Caco-2 (cell line): ENCODE measurements at regions not wholly inside any gene's neighbourhood (a gene's known extent, or its start where the extent isn't known, plus 50 kb on each side); places are given as distances from the start of the nearest gene placed in this dataset.

ENCODE experiments used
- BruUV-seq: library from RNA; stranded (reverse); fragments of 400-500 nt; replicated peaks from 2 replicates; lab custom pipeline; 2021; lab: Mats Ljungman, UMichigan
- CTCF ChIA-PET: fragments of 300-600 bp; sonication (Branson Sonifier 250); formaldehyde crosslinking; loops from one replicate; lab custom pipeline; 2022; ENCODE audit warnings: antibody characterized with exemption; lab: Charles Lee
- POLR2A ChIA-PET: fragments of 300-600 bp; sonication (Branson Sonifier 250); formaldehyde crosslinking; loops from one replicate; lab custom pipeline; 2022; ENCODE audit warnings: antibody characterized with exemption; lab: Charles Lee
- DNase-seq, 2 experiments: peaks; one replicate each; pipeline versions ENCODE4 v3.0.0 to v3.0.0-alpha.2; 2020 to 2022
- H3K27me3 ChIP-seq: replicated peaks from 2 replicates; pipeline ENCODE4 v1.6.0; 2011; ENCODE audit warnings: low read length; ENCODE audit not compliant: control insufficient read depth, insufficient read depth
- H3K36me3 ChIP-seq: 2 replicates; pipeline ENCODE4 v1.5.1; 2011; ENCODE audit warnings: low read length; ENCODE audit not compliant: control insufficient read depth, insufficient read depth
- H3K4me1 ChIP-seq: fragments of 250-450 bp; sonication (Bioruptor Pico); 2 replicates; pipeline ENCODE4 v1.5.1; 2020; ENCODE audit warnings: mild to moderate bottlenecking
- H3K4me3 ChIP-seq: 2 replicates; pipeline ENCODE4 v1.5.1; 2011; ENCODE audit warnings: low read depth, mild to moderate bottlenecking, control low read depth, low read length
- H3K9me3 ChIP-seq: fragments of 250-450 bp; sonication (Bioruptor Pico); 2 replicates; pipeline ENCODE4 v1.5.1; 2020; ENCODE audit warnings: mild to moderate bottlenecking, moderate library complexity
- H3K27ac Mint-ChIP-seq: one replicate; pipeline ENCODE4 v1.8.0; 2022; ENCODE audit warnings: mixed read lengths; ENCODE audit not compliant: unreplicated experiment
- H3K27me3 Mint-ChIP-seq: one replicate; pipeline ENCODE4 v1.8.0; 2022; ENCODE audit warnings: mixed read lengths; ENCODE audit not compliant: insufficient read depth, unreplicated experiment
- H3K36me3 Mint-ChIP-seq: one replicate; pipeline ENCODE4 v1.8.0; 2022; ENCODE audit warnings: mild to moderate bottlenecking, mixed read lengths; ENCODE audit not compliant: insufficient read depth, unreplicated experiment
- H3K4me1 Mint-ChIP-seq: one replicate; pipeline ENCODE4 v1.8.0; 2022; ENCODE audit warnings: low read depth, mixed read lengths; ENCODE audit not compliant: unreplicated experiment
- H3K4me3 Mint-ChIP-seq: one replicate; pipeline ENCODE4 v1.8.0; 2022; ENCODE audit warnings: mild to moderate bottlenecking, moderate library complexity, mixed read lengths; ENCODE audit not compliant: unreplicated experiment
- H3K9me3 Mint-ChIP-seq: one replicate; pipeline ENCODE4 v1.8.0; 2022; ENCODE audit warnings: mixed read lengths; ENCODE audit not compliant: unreplicated experiment
- intact Hi-C: fragments of 100-400 bp; cut with micrococcal nuclease; formaldehyde crosslinking; loops from one replicate; pipeline ENCODE4 v1.10.0; 2022; ENCODE audit not compliant: unreplicated experiment
- TF ChIP-seq, protein P1 (sequence below), 2 experiments: fragments of 200-600 bp in 1 of 2; IDR thresholded peaks; 1 replicate in 1 of 2; 2 replicates in 1 of 2; pipeline versions ENCODE4 v1.5.1 to v1.8.0; 2011 to 2022; ENCODE audit warnings: antibody characterized with exemption in 1 of 2, control low read depth in 1 of 2, inconsistent platforms in 1 of 2, low read depth in 1 of 2, low read length in 1 of 2, mild to moderate bottlenecking in 1 of 2, moderate library complexity in 1 of 2; ENCODE audit not compliant: insufficient read depth in 1 of 2, severe bottlenecking in 1 of 2, unreplicated experiment in 1 of 2

DNA sequence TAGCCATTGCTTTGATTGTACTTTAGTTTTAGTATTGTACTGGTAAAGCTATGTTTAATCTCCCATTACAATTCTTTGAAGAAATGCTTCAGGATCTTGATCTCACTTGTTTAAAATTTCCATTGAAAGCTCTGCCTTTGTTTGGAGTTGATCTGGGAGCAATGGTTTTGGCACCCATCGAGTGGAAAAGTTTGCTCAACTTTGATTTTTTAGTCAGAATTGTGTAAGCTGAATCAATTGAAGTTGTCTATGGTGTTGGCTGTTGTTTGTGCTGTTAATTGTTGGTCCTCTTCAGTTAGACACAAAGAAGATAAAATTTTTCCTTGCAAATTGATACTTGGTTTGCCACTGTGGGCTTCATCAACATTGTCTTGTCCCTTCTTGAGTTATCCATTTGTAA lies 99.8 kb upstream of the ADAD1 start:
- Histone ChIP-seq H3K9me3 (no peaks in the 10 kb centered on the region), H3K4me3 (no peak overlapping the region), H3K27me3 (no peaks in the 10 kb centered on the region), H3K4me1 (no peaks in the 10 kb centered on the region), H3K36me3 (no peaks in the 10 kb centered on the region; the same call in 1 of the 2 replicates)
- no peak for DNase-seq
- TF ChIP-seq, protein P1, sequence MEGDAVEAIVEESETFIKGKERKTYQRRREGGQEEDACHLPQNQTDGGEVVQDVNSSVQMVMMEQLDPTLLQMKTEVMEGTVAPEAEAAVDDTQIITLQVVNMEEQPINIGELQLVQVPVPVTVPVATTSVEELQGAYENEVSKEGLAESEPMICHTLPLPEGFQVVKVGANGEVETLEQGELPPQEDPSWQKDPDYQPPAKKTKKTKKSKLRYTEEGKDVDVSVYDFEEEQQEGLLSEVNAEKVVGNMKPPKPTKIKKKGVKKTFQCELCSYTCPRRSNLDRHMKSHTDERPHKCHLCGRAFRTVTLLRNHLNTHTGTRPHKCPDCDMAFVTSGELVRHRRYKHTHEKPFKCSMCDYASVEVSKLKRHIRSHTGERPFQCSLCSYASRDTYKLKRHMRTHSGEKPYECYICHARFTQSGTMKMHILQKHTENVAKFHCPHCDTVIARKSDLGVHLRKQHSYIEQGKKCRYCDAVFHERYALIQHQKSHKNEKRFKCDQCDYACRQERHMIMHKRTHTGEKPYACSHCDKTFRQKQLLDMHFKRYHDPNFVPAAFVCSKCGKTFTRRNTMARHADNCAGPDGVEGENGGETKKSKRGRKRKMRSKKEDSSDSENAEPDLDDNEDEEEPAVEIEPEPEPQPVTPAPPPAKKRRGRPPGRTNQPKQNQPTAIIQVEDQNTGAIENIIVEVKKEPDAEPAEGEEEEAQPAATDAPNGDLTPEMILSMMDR (IDR thresholded peaks at IDR 0.05; ENCODE audit: insufficient read depth in 1 of 2, low read depth in 1 of 2, low read length in 1 of 2, severe bottlenecking in 1 of 2, unreplicated experiment in 1 of 2), result no peak
- Mint-ChIP-seq H3K27me3 (no peaks in the 10 kb centered on the region), H3K9me3 (no peaks in the 10 kb centered on the region), H3K27ac (no peak overlapping the region), H3K4me1 (no peaks in the 10 kb centered on the region), H3K36me3 (peaks cover 6% of the 10 kb centered on the region), H3K4me3 (no peak overlapping the region)
- ChIA-PET CTCF (no interaction called here), POLR2A (no interaction called here)
- BruUV-seq, result no TSS peak
- intact Hi-C loops, result no loop called here

DNA sequence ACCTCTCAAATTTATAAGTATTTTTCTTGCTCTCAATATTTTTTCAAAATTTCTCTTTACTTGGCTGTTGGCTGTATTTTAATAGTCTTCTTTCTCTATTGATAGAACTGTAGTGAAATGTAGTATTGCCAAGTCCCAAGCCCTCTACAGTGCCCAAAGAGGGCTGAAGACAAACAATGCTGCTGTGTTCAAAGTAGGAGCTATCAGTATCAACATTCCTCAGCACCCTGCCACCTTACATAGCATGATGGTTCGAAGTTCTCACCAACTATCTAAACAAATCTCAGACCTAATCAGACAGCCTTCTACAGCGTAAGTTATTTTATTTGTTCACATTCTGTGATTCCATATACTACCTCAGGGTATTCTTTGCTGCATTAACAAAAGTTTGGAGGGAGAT lies 99.1 kb upstream of the ADAD1 start:
- H3K36me3 Mint-ChIP-seq, result peaks cover 6% of the 10 kb centered on the region
- intact Hi-C loops, result no loop called here
- CTCF ChIA-PET, result no interaction called here

DNA sequence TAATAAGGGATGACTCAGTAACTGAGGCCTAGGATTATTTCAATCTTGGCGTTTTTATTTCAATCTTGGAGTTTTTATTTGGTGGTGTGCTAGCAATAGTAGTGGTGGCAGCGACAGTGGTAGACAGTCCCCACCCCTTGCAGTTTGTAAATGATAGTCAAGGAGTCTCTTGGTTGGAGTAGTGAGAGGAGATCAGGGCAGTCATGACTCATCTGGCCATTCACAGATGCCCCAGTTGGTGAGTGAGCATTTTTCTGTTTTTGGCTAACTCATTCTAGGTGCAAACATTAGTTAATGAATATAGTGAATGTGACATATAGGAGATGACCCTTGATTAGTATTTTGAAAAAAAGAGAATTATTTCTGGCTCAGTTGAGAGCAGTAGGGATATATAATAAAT lies 93.5 kb upstream of the ADAD1 start:
- Mint-ChIP-seq H3K27ac (no peak overlapping the region), H3K4me1 (no peaks in the 10 kb centered on the region), H3K4me3 (no peak overlapping the region), H3K9me3 (no peaks in the 10 kb centered on the region), H3K36me3 (peaks cover 5% of the 10 kb centered on the region), H3K27me3 (no peaks in the 10 kb centered on the region)
- Histone ChIP-seq H3K4me1 (no peaks in the 10 kb centered on the region), H3K9me3 (no peaks in the 10 kb centered on the region), H3K27me3 (no peaks in the 10 kb centered on the region), H3K36me3 (no peaks in the 10 kb centered on the region), H3K4me3 (no peak overlapping the region)
- intact Hi-C loops, result no loop called here
- ChIA-PET CTCF (no interaction called here), POLR2A (no interaction called here)
- BruUV-seq, result no TSS peak
- TF ChIP-seq, protein P1 (IDR thresholded peaks at IDR 0.05; ENCODE audit: insufficient read depth in 1 of 2, low read depth in 1 of 2, low read length in 1 of 2, severe bottlenecking in 1 of 2, unreplicated experiment in 1 of 2), result no peak
- DNase-seq, result no peak

More for the DNA sequence above, 99.1 kb upstream of the ADAD1 start:
- H3K4me3 Mint-ChIP-seq, result no peak overlapping the region
- POLR2A ChIA-PET, result no interaction called here
- Histone ChIP-seq H3K36me3 (no peaks in the 10 kb centered on the region; the same call in 1 of the 2 replicates), H3K27me3 (no peaks in the 10 kb centered on the region), H3K4me1 (no peaks in the 10 kb centered on the region), H3K9me3 (no peaks in the 10 kb centered on the region), H3K4me3 (no peak overlapping the region)
- no peak for DNase-seq
- BruUV-seq, result no TSS peak
- H3K27ac Mint-ChIP-seq, result no peak overlapping the region
- TF ChIP-seq, protein P1 (IDR thresholded peaks at IDR 0.05; ENCODE audit: insufficient read depth in 1 of 2, low read depth in 1 of 2, low read length in 1 of 2, severe bottlenecking in 1 of 2, unreplicated experiment in 1 of 2), result no peak
- H3K27me3 Mint-ChIP-seq, result no peaks in the 10 kb centered on the region
- no peaks in the 10 kb centered on the region for H3K4me1 Mint-ChIP-seq
- H3K9me3 Mint-ChIP-seq, result no peaks in the 10 kb centered on the region
